ENCODE measurements at regions not wholly inside any gene's neighbourhood (a gene's known extent, or its start where the extent isn't known, plus 50 kb on each side); places are given as distances from the start of the nearest gene placed in this dataset.

DNA sequence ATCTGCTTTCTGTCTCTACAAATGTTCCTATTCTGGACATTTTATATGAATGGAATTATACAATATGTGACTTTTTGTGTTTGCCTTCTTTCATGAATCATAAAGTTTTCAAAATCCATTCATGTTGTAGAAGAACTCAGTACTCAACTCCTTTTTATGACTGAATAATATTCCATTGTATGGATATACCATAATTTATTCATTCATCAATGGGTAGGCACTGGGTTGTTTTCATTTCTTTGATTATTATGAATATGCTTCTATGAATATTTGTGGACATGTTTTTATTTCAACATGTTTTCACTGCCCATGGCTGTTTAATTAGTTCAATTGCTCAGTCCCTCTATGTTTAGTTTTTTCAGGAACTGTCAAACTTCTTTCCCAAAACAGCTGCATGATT lies 76.5 kb upstream of the GTSF1L start:
- ATAC-seq, result no peak

GRCh38 chr20:43800186-43800585 lies 73.4 kb upstream of the GTSF1L start:
- H3K9ac ChIP-seq (ENCODE audit: insufficient read depth, low read depth, low read length), result no peak overlapping the region
- H3K36me3 ChIP-seq (replicated peaks in 1 of 2; ENCODE audit: control insufficient read depth in 1 of 2, insufficient read depth in 2 of 2, low read length in 2 of 2), result no peaks in the 10 kb centered on the region
- H3K79me2 ChIP-seq (ENCODE audit: insufficient read depth, low read length), result no peaks in the 10 kb centered on the region
- H2AFZ ChIP-seq (ENCODE audit: low read length), result no peak overlapping the region
- no peaks in the 10 kb centered on the region for H4K20me1 ChIP-seq (ENCODE audit: insufficient read depth, low read length)
- H3K4me1 ChIP-seq (ENCODE audit: insufficient read depth, low read length), result no peaks in the 10 kb centered on the region
- ChIA-PET POLR2A (no interaction called here), CTCF (ENCODE audit: low intra/inter-chr PET ratio, low total read pairs) (no interaction called here)
- in situ Hi-C loops (cut with HindIII; ENCODE audit: extremely low pct_ligation_motif_present, low pct_unique_long_range_greater_than_20kb) (no loop called here), intact Hi-C loops (cut with micrococcal nuclease; ENCODE audit: unreplicated experiment) (no loop called here)
- H3K4me2 ChIP-seq (ENCODE audit: low read depth, low read length), result no peak overlapping the region
- H3K4me3 ChIP-seq (replicated peaks in 1 of 3; ENCODE audit: insufficient read depth in 1 of 3, low read depth in 2 of 3, low read length in 3 of 3), result no peak overlapping the region
- FAIRE-seq (no peak), DNase-seq (ENCODE audit: low spot score) (no peak), ATAC-seq (no peak; the same call in 2 of the 3 replicates)
- H3K27ac ChIP-seq (ENCODE audit: extremely low read length, insufficient read depth, low read length), result no peak overlapping the region
- BruUV-seq (replicated peaks), result no TSS peak
- 6% methylated on average over 6 of the region's 6 CpGs for WGBS (ENCODE audit: low lambda C conversion rate)
- peaks cover 17% of the 10 kb centered on the region for H3K9me3 ChIP-seq (ENCODE audit: low read length)
- peaks cover 2 to 29% of the 10 kb centered on the region in 2 experiments; a peak in 3 of 5 replicates for H3K27me3 ChIP-seq (ENCODE audit: control insufficient read depth in 1 of 2, insufficient read depth in 2 of 2, low read length in 2 of 2)
- TF ChIP-seq MYC (CRISPR knock-in tag; IDR thresholded peaks at IDR 0.05; ENCODE audit: borderline replicate concordance) (no peak), PRPF4 (IDR thresholded peaks at IDR 0.05; ENCODE audit: low read depth, low read length, poor library complexity, severe bottlenecking) (no peak), SMARCE1 (IDR thresholded peaks at IDR 0.05; ENCODE audit: borderline replicate concordance) (no peak), ZNF773 (CRISPR knock-in tag; IDR thresholded peaks at IDR 0.05; ENCODE audit: borderline replicate concordance) (no peak), LBX2 (CRISPR knock-in tag; IDR thresholded peaks at IDR 0.05; ENCODE audit: borderline replicate concordance) (no peak)
- TF ChIP-seq, protein P1, sequence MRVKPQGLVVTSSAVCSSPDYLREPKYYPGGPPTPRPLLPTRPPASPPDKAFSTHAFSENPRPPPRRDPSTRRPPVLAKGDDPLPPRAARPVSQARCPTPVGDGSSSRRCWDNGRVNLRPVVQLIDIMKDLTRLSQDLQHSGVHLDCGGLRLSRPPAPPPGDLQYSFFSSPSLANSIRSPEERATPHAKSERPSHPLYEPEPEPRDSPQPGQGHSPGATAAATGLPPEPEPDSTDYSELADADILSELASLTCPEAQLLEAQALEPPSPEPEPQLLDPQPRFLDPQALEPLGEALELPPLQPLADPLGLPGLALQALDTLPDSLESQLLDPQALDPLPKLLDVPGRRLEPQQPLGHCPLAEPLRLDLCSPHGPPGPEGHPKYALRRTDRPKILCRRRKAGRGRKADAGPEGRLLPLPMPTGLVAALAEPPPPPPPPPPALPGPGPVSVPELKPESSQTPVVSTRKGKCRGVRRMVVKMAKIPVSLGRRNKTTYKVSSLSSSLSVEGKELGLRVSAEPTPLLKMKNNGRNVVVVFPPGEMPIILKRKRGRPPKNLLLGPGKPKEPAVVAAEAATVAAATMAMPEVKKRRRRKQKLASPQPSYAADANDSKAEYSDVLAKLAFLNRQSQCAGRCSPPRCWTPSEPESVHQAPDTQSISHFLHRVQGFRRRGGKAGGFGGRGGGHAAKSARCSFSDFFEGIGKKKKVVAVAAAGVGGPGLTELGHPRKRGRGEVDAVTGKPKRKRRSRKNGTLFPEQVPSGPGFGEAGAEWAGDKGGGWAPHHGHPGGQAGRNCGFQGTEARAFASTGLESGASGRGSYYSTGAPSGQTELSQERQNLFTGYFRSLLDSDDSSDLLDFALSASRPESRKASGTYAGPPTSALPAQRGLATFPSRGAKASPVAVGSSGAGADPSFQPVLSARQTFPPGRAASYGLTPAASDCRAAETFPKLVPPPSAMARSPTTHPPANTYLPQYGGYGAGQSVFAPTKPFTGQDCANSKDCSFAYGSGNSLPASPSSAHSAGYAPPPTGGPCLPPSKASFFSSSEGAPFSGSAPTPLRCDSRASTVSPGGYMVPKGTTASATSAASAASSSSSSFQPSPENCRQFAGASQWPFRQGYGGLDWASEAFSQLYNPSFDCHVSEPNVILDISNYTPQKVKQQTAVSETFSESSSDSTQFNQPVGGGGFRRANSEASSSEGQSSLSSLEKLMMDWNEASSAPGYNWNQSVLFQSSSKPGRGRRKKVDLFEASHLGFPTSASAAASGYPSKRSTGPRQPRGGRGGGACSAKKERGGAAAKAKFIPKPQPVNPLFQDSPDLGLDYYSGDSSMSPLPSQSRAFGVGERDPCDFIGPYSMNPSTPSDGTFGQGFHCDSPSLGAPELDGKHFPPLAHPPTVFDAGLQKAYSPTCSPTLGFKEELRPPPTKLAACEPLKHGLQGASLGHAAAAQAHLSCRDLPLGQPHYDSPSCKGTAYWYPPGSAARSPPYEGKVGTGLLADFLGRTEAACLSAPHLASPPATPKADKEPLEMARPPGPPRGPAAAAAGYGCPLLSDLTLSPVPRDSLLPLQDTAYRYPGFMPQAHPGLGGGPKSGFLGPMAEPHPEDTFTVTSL (CRISPR knock-in tag; IDR thresholded peaks at IDR 0.05; ENCODE audit: borderline replicate concordance), result no peak

More for the DNA sequence above, 76.5 kb upstream of the GTSF1L start:
- intact Hi-C loops (cut with micrococcal nuclease; ENCODE audit: unreplicated experiment), result no loop called here
- Histone ChIP-seq H3K79me2 (ENCODE audit: insufficient read depth, low read length) (no peaks in the 10 kb centered on the region), H3K4me2 (ENCODE audit: low read depth, low read length) (no peak overlapping the region), H3K4me1 (ENCODE audit: insufficient read depth, low read length) (no peaks in the 10 kb centered on the region), H3K9me3 (ENCODE audit: low read length) (peaks cover 22% of the 10 kb centered on the region), H4K20me1 (ENCODE audit: insufficient read depth, low read length) (no peaks in the 10 kb centered on the region), H3K27ac (ENCODE audit: extremely low read length, insufficient read depth, low read length) (no peak overlapping the region), H3K36me3 (replicated peaks in 1 of 2; ENCODE audit: control insufficient read depth in 1 of 2, insufficient read depth in 2 of 2, low read length in 2 of 2) (no peaks in the 10 kb centered on the region), H3K4me3 (replicated peaks in 1 of 3; ENCODE audit: insufficient read depth in 1 of 3, low read depth in 2 of 3, low read length in 3 of 3) (no peak overlapping the region), H3K27me3 (ENCODE audit: control insufficient read depth in 1 of 2, insufficient read depth in 2 of 2, low read length in 2 of 2) (peaks cover 2 to 20% of the 10 kb centered on the region in 2 experiments; a peak in 3 of 5 replicates), H2AFZ (ENCODE audit: low read length) (no peak overlapping the region), H3K9ac (ENCODE audit: insufficient read depth, low read depth, low read length) (no peak overlapping the region)
- no peak for FAIRE-seq
- no peak for DNase-seq (ENCODE audit: low spot score)
- in situ Hi-C loops (cut with HindIII; ENCODE audit: extremely low pct_ligation_motif_present, low pct_unique_long_range_greater_than_20kb), result no loop called here
- ChIA-PET POLR2A (no interaction called here), CTCF (ENCODE audit: low intra/inter-chr PET ratio, low total read pairs) (no interaction called here)
- no TSS peak for BruUV-seq (replicated peaks)
- no peak for TF ChIP-seq ZNF256 (CRISPR knock-in tag; conservative IDR thresholded peaks at IDR 0.05)
- no peak for TF ChIP-seq RBFOX2 (IDR thresholded peaks at IDR 0.05; ENCODE audit: low read depth, low read length)
- no peak for TF ChIP-seq PITX1 (CRISPR knock-in tag; IDR thresholded peaks at IDR 0.05)
- TF ChIP-seq MATR3 (CRISPR knock-in tag; IDR thresholded peaks at IDR 0.05), result no peak
- no peak for TF ChIP-seq NAIF1 (CRISPR knock-in tag; IDR thresholded peaks at IDR 0.05; ENCODE audit: borderline replicate concordance)
- TF ChIP-seq, protein P2, sequence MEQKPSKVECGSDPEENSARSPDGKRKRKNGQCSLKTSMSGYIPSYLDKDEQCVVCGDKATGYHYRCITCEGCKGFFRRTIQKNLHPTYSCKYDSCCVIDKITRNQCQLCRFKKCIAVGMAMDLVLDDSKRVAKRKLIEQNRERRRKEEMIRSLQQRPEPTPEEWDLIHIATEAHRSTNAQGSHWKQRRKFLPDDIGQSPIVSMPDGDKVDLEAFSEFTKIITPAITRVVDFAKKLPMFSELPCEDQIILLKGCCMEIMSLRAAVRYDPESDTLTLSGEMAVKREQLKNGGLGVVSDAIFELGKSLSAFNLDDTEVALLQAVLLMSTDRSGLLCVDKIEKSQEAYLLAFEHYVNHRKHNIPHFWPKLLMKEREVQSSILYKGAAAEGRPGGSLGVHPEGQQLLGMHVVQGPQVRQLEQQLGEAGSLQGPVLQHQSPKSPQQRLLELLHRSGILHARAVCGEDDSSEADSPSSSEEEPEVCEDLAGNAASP (CRISPR knock-in tag; IDR thresholded peaks at IDR 0.05; ENCODE audit: borderline replicate concordance), result no peak
- no peak for TF ChIP-seq ZNF816 (CRISPR knock-in tag; IDR thresholded peaks at IDR 0.05; ENCODE audit: borderline replicate concordance)
- TF ChIP-seq ZNF550 (CRISPR knock-in tag; IDR thresholded peaks at IDR 0.05; ENCODE audit: borderline replicate concordance), result no peak
- no peak for TF ChIP-seq FOXK1 (CRISPR knock-in tag; IDR thresholded peaks at IDR 0.05; ENCODE audit: borderline replicate concordance, low read depth)
- TF ChIP-seq ATRX (CRISPR knock-in tag; IDR thresholded peaks at IDR 0.05; ENCODE audit: borderline replicate concordance), result no peak
- TF ChIP-seq MTF2 (CRISPR knock-in tag; IDR thresholded peaks at IDR 0.05; ENCODE audit: borderline replicate concordance), result no peak
- no peak for TF ChIP-seq MED1 (CRISPR knock-in tag; IDR thresholded peaks at IDR 0.05)
- no peak for TF ChIP-seq ZNF121 (CRISPR knock-in tag; IDR thresholded peaks at IDR 0.05)

Measured in HepG2 (cell line).